CD4-positive, alpha-beta T cell (primary cell): ENCODE measurements at regions not wholly inside any gene's neighbourhood (a gene's known extent, or its start where the extent isn't known, plus 50 kb on each side); places are given as distances from the start of the nearest gene placed in this dataset.

Experiments used
- ATAC-seq: fragments of 200-7000 bp; cut with Tn5 transposase; one replicate; pipeline ENCODE4 v1.10.0; 2022; ENCODE audit warnings: mild to moderate bottlenecking; ENCODE audit not compliant: poor library complexity
- CTCF ChIA-PET: fragments of 350-600 bp; sonication (Branson Sonifier 250); formaldehyde crosslinking; loops from one replicate; lab custom pipeline; 2021; ENCODE audit warnings: antibody characterized with exemption, inconsistent platforms; lab: Charles Lee
- POLR2A ChIA-PET: fragments of 350-600 bp; sonication (Branson Sonifier 250); formaldehyde crosslinking; loops from one replicate; lab custom pipeline; 2021; ENCODE audit warnings: antibody characterized with exemption, inconsistent platforms; lab: Charles Lee
- DNase-seq, 14 experiments: peaks; one replicate each; pipeline ENCODE4 v3.0.0-alpha.2; 2013 to 2020; ENCODE audit warnings: mixed read lengths in 2 of 14
- H3K27ac ChIP-seq, 2 donors: one replicate each; pipeline versions ENCODE4 v1.5.1 to v1.7.0; 2013; ENCODE audit warnings: low read length in 2 of 2, low read depth in 1 of 2, mild to moderate bottlenecking in 1 of 2
- H3K27me3 ChIP-seq, 2 experiments: 1 replicate in 1 of 2; 2 replicates in 1 of 2; pipeline versions ENCODE4 v1.6.1 to v1.7.0; 2013; ENCODE audit warnings: low read length in 2 of 2, control low read depth in 1 of 2, mild to moderate bottlenecking in 1 of 2, moderate library complexity in 1 of 2; ENCODE audit not compliant: insufficient read depth in 2 of 2, control insufficient read depth in 1 of 2
- H3K36me3 ChIP-seq: one replicate; pipeline ENCODE4 v1.6.1; 2013; ENCODE audit warnings: low read length, control low read depth; ENCODE audit not compliant: insufficient read depth
- H3K4me1 ChIP-seq: one replicate; pipeline ENCODE4 v1.6.1; 2013; ENCODE audit warnings: low read length, control low read depth; ENCODE audit not compliant: insufficient read depth
- H3K4me3 ChIP-seq: one replicate; pipeline ENCODE4 v1.5.1; 2013; ENCODE audit warnings: mild to moderate bottlenecking, low read length, moderate library complexity
- H3K9me3 ChIP-seq, 2 experiments: 1 replicate in 1 of 2; 2 replicates in 1 of 2; pipeline versions ENCODE4 v1.6.1 to v1.7.0; 2013; ENCODE audit warnings: low read length in 2 of 2, mild to moderate bottlenecking in 2 of 2, control low read depth in 1 of 2, moderate library complexity in 1 of 2; ENCODE audit not compliant: control insufficient read depth in 1 of 2, insufficient read depth in 1 of 2
- H3K27ac Mint-ChIP-seq: one replicate; pipeline ENCODE4 v1.8.0; 2020; ENCODE audit warnings: mixed read lengths
- H3K27me3 Mint-ChIP-seq: one replicate; pipeline ENCODE4 v1.8.0; 2021; ENCODE audit warnings: mixed read lengths
- H3K36me3 Mint-ChIP-seq: one replicate; pipeline ENCODE4 v1.8.0; 2021; ENCODE audit warnings: low read depth, mixed read lengths
- H3K4me1 Mint-ChIP-seq: one replicate; pipeline ENCODE4 v1.8.0; 2021; ENCODE audit warnings: low read depth, mixed read lengths
- H3K4me3 Mint-ChIP-seq: one replicate; pipeline ENCODE4 v1.8.0; 2020; ENCODE audit warnings: mild to moderate bottlenecking, mixed read lengths
- H3K9me3 Mint-ChIP-seq: one replicate; pipeline ENCODE4 v1.8.0; 2020; ENCODE audit warnings: mixed read lengths
- intact Hi-C, 2 experiments: fragments of 100-400 bp; cut with DNase I in 1 of 2; cut with micrococcal nuclease in 1 of 2; formaldehyde crosslinking; loops; one replicate each; pipeline versions ENCODE4 v1.15.1 to v1.9.0; 2023 to 2025; cut with DNase I, micrococcal nuclease
- TF ChIP-seq, protein P1 (sequence below): fragments of 200-600 bp; IDR thresholded peaks from one replicate; pipeline ENCODE4 v1.8.0; 2022; ENCODE audit warnings: antibody characterized with exemption, mild to moderate bottlenecking

GRCh38 chr1:14292520-14292919, 306.0 kb upstream of the KAZN start:
- ATAC-seq, result no peak

GRCh38 chr1:14294006-14294405, 304.5 kb upstream of the KAZN start:
- peaks cover 0 to 6% of the 10 kb centered on the region in 2 experiments for H3K27me3 ChIP-seq
- no peak overlapping the region for H3K27ac ChIP-seq
- no peak for ATAC-seq
- no peak overlapping the region for H3K27ac Mint-ChIP-seq
- TF ChIP-seq, protein P1, sequence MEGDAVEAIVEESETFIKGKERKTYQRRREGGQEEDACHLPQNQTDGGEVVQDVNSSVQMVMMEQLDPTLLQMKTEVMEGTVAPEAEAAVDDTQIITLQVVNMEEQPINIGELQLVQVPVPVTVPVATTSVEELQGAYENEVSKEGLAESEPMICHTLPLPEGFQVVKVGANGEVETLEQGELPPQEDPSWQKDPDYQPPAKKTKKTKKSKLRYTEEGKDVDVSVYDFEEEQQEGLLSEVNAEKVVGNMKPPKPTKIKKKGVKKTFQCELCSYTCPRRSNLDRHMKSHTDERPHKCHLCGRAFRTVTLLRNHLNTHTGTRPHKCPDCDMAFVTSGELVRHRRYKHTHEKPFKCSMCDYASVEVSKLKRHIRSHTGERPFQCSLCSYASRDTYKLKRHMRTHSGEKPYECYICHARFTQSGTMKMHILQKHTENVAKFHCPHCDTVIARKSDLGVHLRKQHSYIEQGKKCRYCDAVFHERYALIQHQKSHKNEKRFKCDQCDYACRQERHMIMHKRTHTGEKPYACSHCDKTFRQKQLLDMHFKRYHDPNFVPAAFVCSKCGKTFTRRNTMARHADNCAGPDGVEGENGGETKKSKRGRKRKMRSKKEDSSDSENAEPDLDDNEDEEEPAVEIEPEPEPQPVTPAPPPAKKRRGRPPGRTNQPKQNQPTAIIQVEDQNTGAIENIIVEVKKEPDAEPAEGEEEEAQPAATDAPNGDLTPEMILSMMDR, result no peak
- no peak overlapping the region for H3K4me3 Mint-ChIP-seq
- intact Hi-C loops, result no loop called here
- H3K27me3 Mint-ChIP-seq, result peaks cover 17% of the 10 kb centered on the region
- ChIA-PET CTCF (no interaction called here), POLR2A (no interaction called here)
- no peak for DNase-seq
- peaks cover 0 to 3% of the 10 kb centered on the region in 2 experiments for H3K9me3 ChIP-seq
- no peaks in the 10 kb centered on the region for H3K36me3 Mint-ChIP-seq
- no peaks in the 10 kb centered on the region for H3K9me3 Mint-ChIP-seq
- H3K4me3 ChIP-seq, result no peak overlapping the region
- no peaks in the 10 kb centered on the region for H3K36me3 ChIP-seq
- H3K4me1 ChIP-seq, result no peaks in the 10 kb centered on the region
- no peaks in the 10 kb centered on the region for H3K4me1 Mint-ChIP-seq

More at GRCh38 chr1:14292520-14292919, 306.0 kb upstream of the KAZN start:
- peaks cover 0 to 3% of the 10 kb centered on the region in 2 experiments for H3K9me3 ChIP-seq
- H3K4me3 ChIP-seq, result no peak overlapping the region
- Mint-ChIP-seq H3K36me3 (no peaks in the 10 kb centered on the region), H3K4me3 (no peak overlapping the region), H3K9me3 (no peaks in the 10 kb centered on the region), H3K27ac (no peak overlapping the region), H3K27me3 (peaks cover 17% of the 10 kb centered on the region), H3K4me1 (no peaks in the 10 kb centered on the region)
- POLR2A ChIA-PET, result no interaction called here
- intact Hi-C loops, result no loop called here
- CTCF ChIA-PET, result no interaction called here
- H3K27me3 ChIP-seq, result peaks cover 0 to 6% of the 10 kb centered on the region in 2 experiments
- H3K4me1 ChIP-seq, result no peaks in the 10 kb centered on the region
- TF ChIP-seq, protein P1, result no peak
- no peak for DNase-seq
- no peak overlapping the region for H3K27ac ChIP-seq
- H3K36me3 ChIP-seq, result no peaks in the 10 kb centered on the region

GRCh38 chr1:14294860-14295536, 303.5 kb upstream of the KAZN start:
- CTCF ChIA-PET, result no interaction called here
- no peak overlapping the region for H3K27ac Mint-ChIP-seq

More at GRCh38 chr1:14294860-14295536, 303.5 kb upstream of the KAZN start:
- H3K27me3 Mint-ChIP-seq, result peaks cover 17% of the 10 kb centered on the region
- peaks cover 0 to 6% of the 10 kb centered on the region in 2 experiments for H3K27me3 ChIP-seq
- no peak overlapping the region for H3K27ac ChIP-seq
- ATAC-seq (no peak), DNase-seq (no peak)
- H3K36me3 ChIP-seq, result no peaks in the 10 kb centered on the region
- POLR2A ChIA-PET, result no interaction called here
- no peak overlapping the region for H3K4me3 ChIP-seq
- TF ChIP-seq, protein P1, result no peak
- peaks cover 0 to 3% of the 10 kb centered on the region in 2 experiments for H3K9me3 ChIP-seq
- H3K9me3 Mint-ChIP-seq, result no peaks in the 10 kb centered on the region
- H3K36me3 Mint-ChIP-seq, result no peaks in the 10 kb centered on the region
- no peaks in the 10 kb centered on the region for H3K4me1 ChIP-seq
- H3K4me3 Mint-ChIP-seq, result no peak overlapping the region
- intact Hi-C loops, result no loop called here
- no peaks in the 10 kb centered on the region for H3K4me1 Mint-ChIP-seq
